ENCODE measurements at regions not wholly inside any gene's neighbourhood (a gene's known extent, or its start where the extent isn't known, plus 50 kb on each side); places are given as distances from the start of the nearest gene placed in this dataset.

GRCh38 chr1:82492159-82492558 is 691.4 kb downstream of the ADGRL2 start:
- CTCF ChIA-PET, result no interaction called here
- no TSS peak for BruUV-seq (replicated peaks)
- Mint-ChIP-seq H3K36me3 (ENCODE audit: insufficient read depth, unreplicated experiment) (no peaks in the 10 kb centered on the region), H3K4me3 (ENCODE audit: low read depth, unreplicated experiment) (no peak overlapping the region), H3K9me3 (ENCODE audit: low read depth, unreplicated experiment) (peaks cover 16% of the 10 kb centered on the region), H3K27me3 (ENCODE audit: unreplicated experiment) (no peaks in the 10 kb centered on the region), H3K4me1 (ENCODE audit: low read depth, unreplicated experiment) (no peaks in the 10 kb centered on the region), H3K27ac (ENCODE audit: unreplicated experiment) (no peak overlapping the region)
- intact Hi-C loops (cut with micrococcal nuclease; ENCODE audit: unreplicated experiment), result no loop called here
- DNase-seq, result no peak
- no peak for TF ChIP-seq CTCF (IDR thresholded peaks at IDR 0.05; ENCODE audit: unreplicated experiment)

GRCh38 chr1:82491301-82492048 is 690.7 kb downstream of the ADGRL2 start:
- H3K9me3 Mint-ChIP-seq (ENCODE audit: low read depth, unreplicated experiment), result peaks cover 11% of the 10 kb centered on the region
- intact Hi-C loops (cut with micrococcal nuclease; ENCODE audit: unreplicated experiment), result no loop called here
- no peak for TF ChIP-seq CTCF (IDR thresholded peaks at IDR 0.05; ENCODE audit: unreplicated experiment)
- H3K27ac Mint-ChIP-seq (ENCODE audit: unreplicated experiment), result no peak overlapping the region
- no peaks in the 10 kb centered on the region for H3K27me3 Mint-ChIP-seq (ENCODE audit: unreplicated experiment)
- no peak overlapping the region for H3K4me3 Mint-ChIP-seq (ENCODE audit: low read depth, unreplicated experiment)
- CTCF ChIA-PET, result interaction anchor here (0.6 kb wide), 1 partner anchor 413 kb away, joined by 4 read pairs; no protein-coding TSS in a partner anchor
- BruUV-seq (replicated peaks), result no TSS peak
- no peak for DNase-seq
- no peaks in the 10 kb centered on the region for H3K36me3 Mint-ChIP-seq (ENCODE audit: insufficient read depth, unreplicated experiment)
- no peaks in the 10 kb centered on the region for H3K4me1 Mint-ChIP-seq (ENCODE audit: low read depth, unreplicated experiment)

DNA sequence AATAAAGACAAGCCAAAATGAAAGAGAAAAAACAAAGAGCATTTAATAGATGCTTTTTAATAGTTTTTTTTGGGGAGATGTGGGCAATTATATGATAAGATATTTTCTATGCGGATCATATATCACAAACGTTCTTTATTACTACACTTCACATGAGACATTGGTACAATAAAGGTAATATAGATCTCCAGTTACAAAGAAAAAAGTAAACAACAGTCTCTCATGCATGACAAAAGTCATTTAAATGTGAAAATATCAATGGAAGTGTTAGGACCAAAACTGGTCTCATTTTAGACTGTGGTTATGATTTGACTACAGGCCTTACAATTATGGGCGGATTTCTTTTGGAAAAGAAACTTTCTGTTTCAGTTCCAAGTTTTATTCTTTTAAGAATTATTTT is 687.0 kb downstream of the ADGRL2 start:
- TF ChIP-seq CTCF (IDR thresholded peaks at IDR 0.05; ENCODE audit: unreplicated experiment), result no peak
- intact Hi-C loops (cut with micrococcal nuclease; ENCODE audit: unreplicated experiment), result no loop called here
- CTCF ChIA-PET, result no interaction called here
- Mint-ChIP-seq H3K27me3 (ENCODE audit: unreplicated experiment) (no peaks in the 10 kb centered on the region), H3K4me3 (ENCODE audit: low read depth, unreplicated experiment) (no peak overlapping the region), H3K4me1 (ENCODE audit: low read depth, unreplicated experiment) (no peaks in the 10 kb centered on the region), H3K9me3 (ENCODE audit: low read depth, unreplicated experiment) (peaks cover 7% of the 10 kb centered on the region), H3K27ac (ENCODE audit: unreplicated experiment) (no peak overlapping the region), H3K36me3 (ENCODE audit: insufficient read depth, unreplicated experiment) (no peaks in the 10 kb centered on the region)
- no peak for DNase-seq
- BruUV-seq (replicated peaks), result no TSS peak

DNA sequence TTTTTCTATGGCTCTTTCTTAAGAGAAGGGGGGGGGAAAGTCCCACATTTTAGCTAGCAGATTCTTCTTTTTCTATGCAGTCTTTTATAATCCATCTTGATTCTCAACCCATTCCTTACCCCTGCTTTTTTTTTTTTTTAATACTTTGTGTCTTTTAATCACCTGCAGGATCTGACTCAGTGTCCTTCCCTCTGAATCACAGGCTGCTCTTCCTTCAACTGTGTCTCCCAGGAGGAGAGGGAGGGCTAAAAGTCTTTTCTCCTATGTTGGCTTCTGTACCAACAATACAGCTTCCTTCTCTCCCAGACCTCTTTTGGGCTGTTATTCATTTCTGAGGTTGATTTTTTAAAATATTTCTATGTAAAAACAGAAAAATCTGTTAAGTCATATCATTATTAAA is 686.2 kb downstream of the ADGRL2 start:
- H3K27me3 Mint-ChIP-seq (ENCODE audit: unreplicated experiment), result no peaks in the 10 kb centered on the region
- intact Hi-C loops (cut with micrococcal nuclease; ENCODE audit: unreplicated experiment), result no loop called here
- H3K27ac Mint-ChIP-seq (ENCODE audit: unreplicated experiment), result no peak overlapping the region
- no peaks in the 10 kb centered on the region for H3K36me3 Mint-ChIP-seq (ENCODE audit: insufficient read depth, unreplicated experiment)
- no peaks in the 10 kb centered on the region for H3K4me1 Mint-ChIP-seq (ENCODE audit: low read depth, unreplicated experiment)
- no peak overlapping the region for H3K4me3 Mint-ChIP-seq (ENCODE audit: low read depth, unreplicated experiment)
- CTCF ChIA-PET, result no interaction called here
- DNase-seq, result no peak
- no peak for TF ChIP-seq CTCF (IDR thresholded peaks at IDR 0.05; ENCODE audit: unreplicated experiment)
- H3K9me3 Mint-ChIP-seq (ENCODE audit: low read depth, unreplicated experiment), result peaks cover 4% of the 10 kb centered on the region
- no TSS peak for BruUV-seq (replicated peaks)
